WTC11 (cell line): ENCODE measurements at regions not wholly inside any gene's neighbourhood (a gene's known extent, or its start where the extent isn't known, plus 50 kb on each side); places are given as distances from the start of the nearest gene placed in this dataset.

Experiments
- ATAC-seq: fragments of 200-7000 bp; cut with Tn5 transposase; 2 replicates; pipeline ENCODE4 v1.10.0; 2021; ENCODE audit warnings: mild to moderate bottlenecking, moderate library complexity
- CTCF ChIA-PET: fragments of 300-600 bp; sonication (Branson Sonifier 250); formaldehyde crosslinking; loops from one replicate; lab custom pipeline; 2021; ENCODE audit warnings: antibody characterized with exemption; lab: Charles Lee
- POLR2A ChIA-PET: fragments of 350-600 bp; sonication (Branson Sonifier 250); formaldehyde crosslinking; loops from one replicate; lab custom pipeline; 2021; ENCODE audit warnings: antibody characterized with exemption; lab: Charles Lee
- DNase-seq: peaks from one replicate; pipeline ENCODE4 v3.0.0; 2021; ENCODE audit warnings: low spot score
- H3K27ac Mint-ChIP-seq: 2 replicates; pipeline ENCODE4 v1.8.0; 2021; ENCODE audit warnings: mixed read lengths
- H3K27me3 Mint-ChIP-seq: 2 replicates; pipeline ENCODE4 v1.8.0; 2021; ENCODE audit warnings: low read depth, mild to moderate bottlenecking, moderate library complexity, mixed read lengths
- H3K36me3 Mint-ChIP-seq: 2 replicates; pipeline ENCODE4 v1.8.0; 2021; ENCODE audit warnings: mixed read lengths
- H3K4me1 Mint-ChIP-seq: 2 replicates; pipeline ENCODE4 v1.8.0; 2022; ENCODE audit warnings: mixed read lengths
- H3K4me3 Mint-ChIP-seq: 2 replicates; pipeline ENCODE4 v1.8.0; 2021; ENCODE audit warnings: mild to moderate bottlenecking, moderate library complexity, mixed read lengths
- H3K9me3 Mint-ChIP-seq: 2 replicates; pipeline ENCODE4 v1.8.0; 2021; ENCODE audit warnings: mixed read lengths
- AFF4 ChIP-seq: sonication (generic); formaldehyde crosslinking; IDR thresholded peaks from 2 replicates; pipeline ENCODE4 v1.8.1; 2023; ENCODE audit warnings: mild to moderate bottlenecking, missing genetic modification reagents, borderline replicate concordance
- FOXJ3 ChIP-seq: sonication (generic); formaldehyde crosslinking; IDR thresholded peaks from 2 replicates; pipeline ENCODE4 v1.9.0; 2021; ENCODE audit warnings: missing genetic modification reagents, mild to moderate bottlenecking, borderline replicate concordance
- FOXP4 ChIP-seq: sonication (generic); formaldehyde crosslinking; IDR thresholded peaks from 2 replicates; pipeline ENCODE4 v1.8.0; 2022; ENCODE audit warnings: mild to moderate bottlenecking, missing genetic modification reagents
- GABPB1 ChIP-seq: sonication (generic); formaldehyde crosslinking; IDR thresholded peaks from 2 replicates; pipeline ENCODE4 v1.8.1; 2023; ENCODE audit warnings: mild to moderate bottlenecking, missing genetic modification reagents
- GRHL2 ChIP-seq: fragments of 250-450 bp; sonication (Bioruptor Pico); IDR thresholded peaks from 2 replicates; pipeline ENCODE4 v1.8.0; 2022; ENCODE audit warnings: mild to moderate bottlenecking, moderate library complexity; ENCODE audit not compliant: insufficient replicate concordance, severe bottlenecking
- GTF2I ChIP-seq: fragments of 250-450 bp; sonication (Bioruptor Pico); conservative IDR thresholded peaks from 2 replicates; pipeline ENCODE4 v1.4.0; 2021; ENCODE audit warnings: mild to moderate bottlenecking
- JAZF1 ChIP-seq: fragments of 250-450 bp; sonication (Bioruptor Pico); IDR thresholded peaks from 2 replicates; pipeline ENCODE4 v1.9.0; 2021; ENCODE audit warnings: moderate library complexity, mild to moderate bottlenecking, inconsistent platforms
- MLX ChIP-seq: sonication (generic); formaldehyde crosslinking; IDR thresholded peaks from 2 replicates; pipeline ENCODE4 v1.8.1; 2023; ENCODE audit warnings: mild to moderate bottlenecking, missing genetic modification reagents, moderate library complexity
- MXD4 ChIP-seq: fragments of 250-450 bp; sonication (Bioruptor Pico); IDR thresholded peaks from 2 replicates; pipeline ENCODE4 v1.8.0; 2021; ENCODE audit warnings: mild to moderate bottlenecking, moderate library complexity, borderline replicate concordance
- SMAD3 ChIP-seq: sonication (generic); formaldehyde crosslinking; IDR thresholded peaks from 2 replicates; pipeline ENCODE4 v1.8.0; 2022; ENCODE audit warnings: missing genetic modification reagents, mild to moderate bottlenecking, borderline replicate concordance
- ZBTB43 ChIP-seq: sonication (generic); formaldehyde crosslinking; IDR thresholded peaks from 2 replicates; pipeline ENCODE4 v1.8.1; 2023; ENCODE audit warnings: mild to moderate bottlenecking, missing genetic modification reagents
- ZNF138 ChIP-seq: sonication (generic); formaldehyde crosslinking; conservative IDR thresholded peaks from 2 replicates; pipeline ENCODE4 v1.8.1; 2022; ENCODE audit warnings: mild to moderate bottlenecking, moderate library complexity, missing genetic modification reagents
- ZNF281 ChIP-seq: sonication (generic); formaldehyde crosslinking; IDR thresholded peaks from 2 replicates; pipeline ENCODE4 v1.8.0; 2023; ENCODE audit warnings: mild to moderate bottlenecking, missing genetic modification reagents
- ZNF423 ChIP-seq: fragments of 250-450 bp; sonication (Bioruptor Pico); IDR thresholded peaks from 2 replicates; pipeline ENCODE4 v2.1.2; 2022; ENCODE audit warnings: mild to moderate bottlenecking, moderate library complexity

GRCh38 chr22:27494785-27495184 is 306.8 kb downstream of the MN1 start:
- H3K36me3 Mint-ChIP-seq = 0 out of 2 replicates have a peak, but pooled peaks cover 14% of the 10 kb centered on the region
- H3K4me3 Mint-ChIP-seq = no peak overlapping the region
- no peak overlapping the region for H3K27ac Mint-ChIP-seq
- ATAC-seq (peak; percentile 48; the same call in 1 of the 2 replicates), DNase-seq (peak; percentile 30)
- TF ChIP-seq ZNF423 (CRISPR knock-in tag) (0 out of 2 replicates have a peak, but pooled peaks have one; percentile 21), GTF2I (CRISPR knock-in tag) (no peak), MLX (CRISPR knock-in tag) (no peak), MXD4 (CRISPR knock-in tag) (no peak), GRHL2 (CRISPR knock-in tag) (no peak)
- peaks cover 7% of the 10 kb centered on the region; the same call in 1 of the 2 replicates for H3K27me3 Mint-ChIP-seq
- CTCF ChIA-PET = interaction anchor here (2.3 kb wide), 1 partner anchor 78 kb away, joined by 7 read pairs; no protein-coding TSS in a partner anchor
- peaks cover 10% of the 10 kb centered on the region for H3K4me1 Mint-ChIP-seq
- peaks cover 26% of the 10 kb centered on the region for H3K9me3 Mint-ChIP-seq
- POLR2A ChIA-PET = no interaction called here

- POLR2A ChIA-PET = no interaction called here
- DNase-seq (no peak), ATAC-seq (no peak)
- 0 out of 2 replicates have a peak, but pooled peaks cover 14% of the 10 kb centered on the region for H3K36me3 Mint-ChIP-seq
- TF ChIP-seq AFF4 (CRISPR knock-in tag) (no peak), ZNF138 (CRISPR knock-in tag) (no peak), ZNF281 (CRISPR knock-in tag) (no peak), FOXJ3 (no peak), ZBTB43 (CRISPR knock-in tag) (no peak), FOXP4 (CRISPR knock-in tag) (no peak), JAZF1 (CRISPR knock-in tag) (no peak), GABPB1 (CRISPR knock-in tag) (no peak), SMAD3 (CRISPR knock-in tag) (no peak)
- CTCF ChIA-PET = interaction anchor here (0.7 to 2.3 kb wide), 2 partner anchors 79 to 119 kb away, joined by 3 to 7 read pairs; no protein-coding TSS in a partner anchor
- H3K4me3 Mint-ChIP-seq = no peak overlapping the region
- peaks cover 26% of the 10 kb centered on the region for H3K9me3 Mint-ChIP-seq
- no peak overlapping the region for H3K27ac Mint-ChIP-seq
- peaks cover 10% of the 10 kb centered on the region for H3K4me1 Mint-ChIP-seq
- peaks cover 7% of the 10 kb centered on the region; the same call in 1 of the 2 replicates for H3K27me3 Mint-ChIP-seq
These were observed 306.2 kb downstream of the MN1 start for GRCh38 chr22:27495325-27495724.
